NCI-H2081 (cell line): ENCODE measurements at regions not wholly inside any gene's neighbourhood (a gene's known extent, or its start where the extent isn't known, plus 50 kb on each side); places are given as distances from the start of the nearest gene placed in this dataset.

Source experiments
- DNase-seq, 2 experiments: peaks; one replicate each; lab custom pipeline; 2025; lab: John Stamatoyannopoulos, UW

GRCh38 chr2:181114021-181114420, 133.6 kb downstream of the UBE2E3 start:
- DNase-seq, result no peak

- no peak for DNase-seq
These were observed 135.9 kb downstream of the UBE2E3 start for GRCh38 chr2:181116261-181116660.

DNA sequence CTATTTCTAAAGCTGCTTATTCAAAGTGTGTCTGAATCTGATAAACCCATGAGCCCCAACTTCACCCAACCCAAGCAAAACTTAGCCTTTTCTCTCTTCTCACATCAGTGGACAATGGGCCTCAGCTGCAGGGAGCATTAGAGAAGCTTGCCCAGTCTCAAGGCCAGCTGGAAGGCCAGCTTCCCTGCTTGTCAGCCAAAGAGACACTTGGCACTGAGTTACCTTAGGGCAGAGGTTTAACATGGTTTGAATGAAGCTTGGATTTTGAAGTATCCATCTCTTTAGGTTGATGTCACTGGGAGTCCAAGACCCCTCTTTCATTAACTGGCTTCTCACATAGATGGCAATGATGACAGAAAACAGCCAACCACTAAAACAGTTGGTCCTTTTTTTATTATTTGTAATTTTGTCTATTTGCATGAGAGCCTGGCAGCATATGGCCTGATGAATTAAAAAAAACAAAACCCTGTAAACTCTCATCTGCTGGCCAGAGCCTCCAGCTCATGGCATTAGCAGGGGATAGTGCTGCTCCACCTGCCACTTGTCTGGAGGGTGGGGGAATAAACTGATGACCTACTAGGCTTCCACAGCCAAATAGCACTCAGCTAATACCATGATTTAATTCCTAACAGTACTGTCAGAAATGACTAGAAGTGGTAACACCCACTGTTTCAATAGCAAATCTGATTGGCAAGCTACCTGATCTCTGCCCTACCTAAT, 137.0 kb downstream of the UBE2E3 start:
- DNase-seq, result no peak

DNA sequence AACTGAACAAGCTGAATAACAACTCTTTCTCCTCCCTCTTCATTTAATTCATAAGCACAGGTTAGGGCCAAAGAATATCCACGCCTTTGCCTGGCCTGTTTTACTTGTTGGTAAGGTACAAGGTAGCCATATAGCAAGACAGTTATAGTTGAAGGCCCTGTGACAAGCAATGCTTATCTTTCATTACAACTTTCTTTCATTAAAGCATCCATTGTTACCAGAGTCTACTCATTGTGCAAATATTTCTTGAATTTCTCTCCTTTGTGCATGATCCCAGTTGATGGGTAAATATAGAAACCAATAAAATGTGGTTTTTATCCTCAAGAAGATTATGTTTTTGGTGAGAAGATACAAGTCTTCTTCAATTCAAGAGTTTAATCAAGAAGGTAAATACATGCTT, 140.2 kb downstream of the UBE2E3 start:
- DNase-seq, result no peak

DNA sequence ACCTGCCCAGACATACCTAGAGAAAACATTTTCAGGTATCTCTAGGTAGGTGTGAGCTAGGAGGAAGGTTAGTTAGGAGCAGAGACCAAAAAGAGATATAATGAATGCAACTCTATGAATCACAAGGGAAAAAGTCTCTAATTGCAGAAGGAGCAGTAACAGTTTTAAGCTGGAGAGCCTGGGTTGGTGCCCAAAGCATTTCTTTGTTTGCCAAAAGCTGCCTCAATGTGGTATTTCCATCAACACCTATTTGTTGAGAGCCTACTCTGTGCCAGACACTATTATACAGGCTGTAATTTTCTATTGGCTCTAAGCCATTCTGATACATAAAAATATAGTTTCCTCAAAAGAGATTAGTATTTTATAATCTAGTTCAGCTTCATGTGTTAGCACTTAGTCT, 141.6 kb downstream of the UBE2E3 start:
- peak; percentile 15 to 79 for DNase-seq

DNA sequence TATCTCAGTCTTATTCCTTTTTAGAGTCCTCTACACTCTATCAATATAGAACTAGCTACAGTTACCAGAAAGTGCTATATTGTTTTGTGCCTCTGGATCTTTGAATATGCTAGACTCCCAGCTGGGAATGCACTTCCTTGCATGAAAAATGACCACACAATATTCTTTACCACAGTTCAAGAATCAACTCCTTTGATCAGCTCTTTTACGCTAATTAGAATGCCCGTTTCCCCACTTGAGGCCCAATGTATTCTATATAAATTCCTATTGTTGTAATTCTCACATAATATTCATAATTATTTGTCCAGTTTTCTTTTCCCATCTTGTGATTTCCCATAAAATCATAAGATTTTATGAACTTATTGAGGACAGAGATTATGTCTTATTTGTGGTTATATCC, 142.2 kb downstream of the UBE2E3 start:
- no peak for DNase-seq

DNA sequence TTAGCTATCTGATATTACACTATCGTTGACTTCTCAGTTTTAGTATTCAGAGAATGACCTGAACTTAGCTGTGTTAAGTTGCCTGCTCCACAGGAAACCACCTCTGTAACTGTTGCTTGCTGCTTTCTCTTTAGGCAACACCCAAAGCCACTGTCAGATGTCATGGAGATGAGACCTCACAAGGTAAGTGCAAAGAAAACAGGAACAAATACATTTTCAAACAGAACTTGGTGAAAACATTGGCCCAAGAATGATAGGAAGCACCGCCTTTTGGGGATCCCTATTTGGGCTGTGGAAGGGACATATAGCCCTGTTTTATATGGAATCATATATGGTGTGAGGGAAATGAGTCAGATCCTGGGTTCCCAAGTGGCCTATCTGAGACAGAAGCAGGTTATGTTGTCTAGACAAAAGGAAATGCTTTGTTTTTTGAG, 143.4 kb downstream of the UBE2E3 start:
- DNase-seq, result no peak

- DNase-seq, result no peak
These were observed 144.1 kb downstream of the UBE2E3 start for GRCh38 chr2:181124497-181124896.

DNA sequence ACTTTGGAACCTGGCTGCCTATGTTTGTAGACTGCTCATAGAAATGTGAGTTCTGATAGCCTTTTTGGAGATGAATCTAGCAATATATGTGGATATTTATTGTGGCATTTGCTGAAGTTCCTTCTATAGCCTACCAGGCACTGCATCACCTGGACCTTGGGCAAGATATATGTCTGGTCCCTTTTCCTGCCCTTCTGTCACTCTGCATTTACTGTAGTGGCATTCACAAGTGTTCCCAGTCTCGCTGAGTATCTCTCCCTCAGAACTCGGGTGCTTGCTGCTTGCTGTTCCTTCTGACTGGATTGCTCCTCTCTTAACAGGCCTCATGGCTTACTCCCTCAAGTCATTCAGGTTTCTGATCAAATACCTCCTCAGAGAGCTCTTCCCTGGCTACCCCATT, 145.0 kb downstream of the UBE2E3 start:
- no peak for DNase-seq

- DNase-seq, result no peak
These were observed 146.0 kb downstream of the UBE2E3 start for GRCh38 chr2:181126311-181126868.

DNA sequence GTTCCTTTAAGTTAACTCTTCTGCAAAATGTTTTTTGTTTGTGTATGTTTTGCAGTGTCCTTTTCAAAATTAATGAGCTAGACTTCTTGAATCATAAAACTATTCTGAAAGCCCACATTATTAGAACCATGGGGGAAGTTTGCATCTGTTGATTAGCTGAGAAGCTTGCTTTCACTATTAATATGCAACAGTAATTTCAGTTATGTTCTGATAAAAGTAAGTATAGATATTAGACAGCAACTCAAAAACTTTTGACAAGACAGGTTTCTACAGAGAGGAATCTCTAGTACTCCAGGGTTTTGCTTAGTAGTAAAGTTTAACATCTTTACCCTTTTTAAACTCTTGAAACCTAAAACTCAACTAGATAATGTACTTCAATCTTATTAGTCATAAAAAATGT, 147.8 kb downstream of the UBE2E3 start:
- DNase-seq, result no peak

GRCh38 chr2:181129364-181130056, 149.1 kb downstream of the UBE2E3 start:
- DNase-seq, result no peak

GRCh38 chr2:181130686-181131085, 150.3 kb downstream of the UBE2E3 start:
- DNase-seq, result no peak

- no peak for DNase-seq
These were observed 151.2 kb downstream of the UBE2E3 start for GRCh38 chr2:181131584-181131983.

DNA sequence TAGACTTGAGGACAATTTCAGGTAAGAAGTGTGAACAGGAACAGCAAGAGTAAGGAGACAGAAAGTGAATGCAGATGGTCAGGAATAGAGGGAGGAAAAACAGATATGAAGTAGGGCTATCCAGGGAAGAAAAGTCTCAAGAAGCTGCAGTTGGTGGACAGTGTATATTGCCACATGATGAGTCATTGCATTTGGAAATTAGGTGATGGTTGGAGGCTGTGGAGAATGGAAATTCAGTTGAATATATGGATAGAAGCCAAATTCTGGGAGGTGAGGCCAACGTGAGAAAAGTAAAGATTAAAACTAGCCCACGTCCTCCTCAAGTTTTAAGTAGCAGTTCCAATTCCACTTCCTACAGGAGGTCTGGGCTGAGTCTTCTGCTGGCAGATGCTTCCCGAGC, 158.4 kb downstream of the UBE2E3 start:
- DNase-seq, result no peak

DNA sequence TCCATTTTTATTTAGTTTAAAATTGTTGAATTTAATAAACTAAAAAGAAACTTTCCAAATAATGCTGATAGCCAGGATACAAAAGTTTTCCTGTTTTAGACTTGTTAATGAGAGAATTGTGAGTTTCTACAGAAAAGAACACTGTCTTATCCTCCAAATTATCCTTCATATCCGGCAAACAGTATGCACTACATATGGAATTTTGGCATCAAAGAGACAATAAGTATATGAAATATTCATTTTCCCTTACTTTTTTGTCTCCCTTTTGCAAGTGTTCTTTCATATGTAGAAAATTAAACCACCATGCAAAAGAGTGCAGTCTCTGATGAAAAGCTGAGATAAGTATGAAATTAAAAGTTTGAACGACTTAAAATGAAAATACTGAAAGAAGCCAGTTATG, 159.4 kb downstream of the UBE2E3 start:
- DNase-seq, result no peak

DNA sequence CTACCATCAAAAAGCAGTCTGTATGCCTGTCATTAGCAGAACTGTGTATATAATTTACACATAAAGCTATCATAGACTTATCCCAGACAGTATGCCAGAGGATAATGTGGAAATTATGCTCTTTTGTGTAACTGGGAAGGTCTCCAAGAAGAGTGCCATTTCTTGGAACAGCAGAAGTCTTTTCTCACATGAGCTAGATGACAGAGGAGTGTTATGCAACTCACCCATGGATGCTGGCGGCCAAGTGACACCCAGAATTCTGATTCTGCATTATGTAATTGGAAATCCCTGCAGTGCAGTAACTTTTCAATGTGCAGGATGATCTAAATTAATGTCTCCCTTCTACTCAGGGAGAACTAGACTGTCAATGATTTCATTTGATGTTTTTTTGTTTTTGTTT, 160.0 kb downstream of the UBE2E3 start:
- DNase-seq, result peak; percentile 30 to 79

DNA sequence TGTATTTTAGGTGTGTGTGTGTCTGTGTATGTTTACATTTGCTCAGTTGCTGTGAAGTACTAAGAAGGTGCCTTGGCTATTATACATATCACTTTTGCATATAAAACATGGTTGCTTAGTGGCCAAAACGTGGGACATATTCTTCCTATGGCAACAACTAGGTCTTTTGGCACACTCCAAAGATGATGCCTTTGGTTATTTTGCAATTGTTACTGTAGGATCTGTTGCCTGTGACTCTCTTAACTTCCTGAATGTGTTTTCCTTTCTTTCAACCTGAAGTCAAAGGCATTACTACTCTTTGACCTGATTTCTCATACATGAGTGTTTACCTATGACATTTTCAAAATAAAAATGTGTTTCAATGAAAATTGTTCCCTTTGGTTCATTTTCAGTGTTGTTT, 160.5 kb downstream of the UBE2E3 start:
- no peak for DNase-seq

DNA sequence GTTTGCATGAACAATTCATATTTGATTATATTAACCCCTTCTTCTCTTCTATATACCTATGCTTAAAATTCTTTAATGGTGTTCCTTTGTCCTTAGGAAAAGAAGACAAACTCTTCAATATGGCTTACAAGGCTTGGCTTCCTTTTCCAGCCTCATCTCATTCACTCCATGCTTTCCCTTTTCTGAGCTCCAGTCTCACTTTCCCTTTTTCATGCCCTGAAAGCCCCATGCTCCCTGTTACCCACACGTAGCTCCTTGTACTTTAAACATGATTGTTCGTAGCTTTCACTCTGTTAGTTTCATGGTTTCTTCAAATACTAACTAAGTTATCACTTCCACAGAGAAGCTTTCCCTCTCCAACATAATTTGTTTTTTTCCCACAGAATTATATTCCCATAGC, 161.3 kb downstream of the UBE2E3 start:
- no peak for DNase-seq

DNA sequence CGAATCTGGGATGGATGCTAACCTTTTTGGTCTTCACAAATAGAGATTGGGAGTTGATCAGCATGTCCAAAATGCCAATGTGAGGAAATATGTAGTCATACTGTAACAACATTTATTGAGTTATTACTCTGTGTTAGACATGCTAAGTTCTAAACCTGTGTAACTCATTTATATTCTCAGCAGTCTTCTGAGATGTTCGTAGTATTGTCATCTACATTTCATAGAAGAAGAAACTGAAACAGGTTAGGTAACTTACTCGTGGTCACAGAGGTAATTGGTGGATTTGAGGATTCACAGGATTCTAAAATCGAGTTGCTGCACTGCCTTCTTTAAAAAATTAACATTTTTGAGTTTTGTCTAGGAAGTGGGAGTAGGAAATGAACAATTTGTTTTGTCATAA, 162.1 kb downstream of the UBE2E3 start:
- DNase-seq, result no peak

DNA sequence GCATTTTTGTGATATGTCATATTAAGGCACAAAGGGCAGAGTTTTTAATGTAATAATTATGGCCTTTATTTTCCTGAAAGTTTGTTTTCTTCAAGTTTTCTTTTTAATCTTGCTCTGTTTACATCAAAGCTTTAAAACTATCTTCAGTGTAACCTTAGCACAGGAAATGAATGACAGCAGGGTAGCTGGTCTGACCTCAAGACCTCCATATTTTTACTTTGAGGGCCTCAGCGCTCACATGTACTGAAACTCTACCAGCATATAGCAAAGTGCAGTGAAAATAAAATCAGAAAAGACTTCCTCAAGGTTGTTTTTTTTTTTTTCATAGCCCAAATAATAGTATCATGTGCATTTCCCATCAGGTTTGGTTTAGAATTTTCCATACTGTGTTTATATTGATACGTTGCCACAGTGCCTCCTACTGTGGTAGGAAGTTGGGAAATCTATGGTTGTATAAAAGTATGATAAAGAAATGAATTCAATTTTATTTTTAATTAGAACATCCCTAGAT, 163.4 kb downstream of the UBE2E3 start:
- DNase-seq, result no peak

DNA sequence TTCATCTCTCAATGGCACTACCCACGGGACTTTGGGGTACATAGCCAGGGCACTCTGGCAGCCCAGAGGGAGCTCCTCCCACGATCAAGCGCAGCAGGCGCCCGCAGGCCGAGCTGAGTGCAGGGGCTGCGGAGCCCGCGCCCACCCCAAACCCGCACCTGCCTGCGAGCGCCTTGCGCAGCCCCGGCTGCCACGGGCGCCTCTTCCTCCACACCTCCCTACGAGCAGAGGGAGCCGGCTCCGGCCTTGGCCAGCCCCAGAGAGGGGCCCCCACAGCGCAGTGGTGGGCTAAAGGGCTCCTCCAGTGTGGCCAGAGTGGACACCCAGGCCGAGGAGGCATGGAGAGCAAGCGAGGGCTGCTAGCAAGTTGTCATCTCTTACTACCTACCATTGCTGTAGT, 165.2 kb downstream of the UBE2E3 start:
- DNase-seq, result no peak

- no peak for DNase-seq
These were observed 165.8 kb downstream of the UBE2E3 start for GRCh38 chr2:181146171-181146570.
